ENCODE measurements at regions not wholly inside any gene's neighbourhood (a gene's known extent, or its start where the extent isn't known, plus 50 kb on each side); places are given as distances from the start of the nearest gene placed in this dataset.

- DNase-seq (ENCODE audit: low read depth in 1 of 2, low spot score in 1 of 2), result no peak
These were observed 342.0 kb downstream of the USP25 start for GRCh38 chr21:16071761-16072160.

DNA sequence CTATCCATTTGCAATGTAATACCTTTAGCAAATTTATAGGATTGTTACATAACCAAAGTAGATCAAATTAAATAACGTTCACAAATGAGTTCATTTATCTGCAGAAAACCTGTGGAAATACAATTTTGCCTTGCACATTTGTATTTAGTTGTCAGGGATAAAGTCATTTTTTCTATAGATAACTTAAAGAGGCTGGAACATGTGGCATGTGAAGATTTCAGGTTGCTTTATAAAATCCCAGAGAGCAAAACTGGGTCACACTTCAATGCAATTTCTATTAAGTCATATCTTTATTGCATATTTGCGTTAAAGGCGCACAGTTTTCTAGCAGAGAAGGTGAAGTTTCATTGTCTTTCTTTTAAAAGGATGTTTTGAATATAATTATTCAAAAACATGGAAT, 342.4 kb downstream of the USP25 start:
- no peak for DNase-seq (ENCODE audit: low read depth in 1 of 2, low spot score in 1 of 2)

- DNase-seq (ENCODE audit: low read depth in 1 of 2, low spot score in 1 of 2), result no peak
These were observed 343.0 kb downstream of the USP25 start for GRCh38 chr21:16072737-16073136.

DNA sequence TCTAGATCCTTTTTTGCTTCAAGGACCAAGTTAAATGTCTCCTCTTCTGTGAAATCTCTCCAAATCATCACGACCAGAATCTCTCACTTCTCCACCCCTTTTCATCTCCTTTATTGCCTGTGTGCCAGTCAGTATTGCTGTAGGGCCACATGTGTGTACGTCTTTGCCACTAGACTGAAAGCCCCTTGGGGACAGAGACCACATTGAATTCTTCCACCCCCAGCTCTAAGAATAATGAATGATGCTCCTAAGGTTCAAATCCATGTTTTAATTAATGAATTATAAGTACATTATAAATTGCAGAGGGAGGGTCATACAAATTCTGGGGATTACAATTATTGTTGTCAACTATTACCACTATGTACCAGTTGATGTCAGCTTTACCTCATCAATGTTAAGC, 343.8 kb downstream of the USP25 start:
- no peak for DNase-seq (ENCODE audit: low read depth in 1 of 2, low spot score in 1 of 2)

GRCh38 chr21:16074950-16075489, 345.2 kb downstream of the USP25 start:
- DNase-seq (ENCODE audit: low read depth in 1 of 2, low spot score in 1 of 2), result no peak

DNA sequence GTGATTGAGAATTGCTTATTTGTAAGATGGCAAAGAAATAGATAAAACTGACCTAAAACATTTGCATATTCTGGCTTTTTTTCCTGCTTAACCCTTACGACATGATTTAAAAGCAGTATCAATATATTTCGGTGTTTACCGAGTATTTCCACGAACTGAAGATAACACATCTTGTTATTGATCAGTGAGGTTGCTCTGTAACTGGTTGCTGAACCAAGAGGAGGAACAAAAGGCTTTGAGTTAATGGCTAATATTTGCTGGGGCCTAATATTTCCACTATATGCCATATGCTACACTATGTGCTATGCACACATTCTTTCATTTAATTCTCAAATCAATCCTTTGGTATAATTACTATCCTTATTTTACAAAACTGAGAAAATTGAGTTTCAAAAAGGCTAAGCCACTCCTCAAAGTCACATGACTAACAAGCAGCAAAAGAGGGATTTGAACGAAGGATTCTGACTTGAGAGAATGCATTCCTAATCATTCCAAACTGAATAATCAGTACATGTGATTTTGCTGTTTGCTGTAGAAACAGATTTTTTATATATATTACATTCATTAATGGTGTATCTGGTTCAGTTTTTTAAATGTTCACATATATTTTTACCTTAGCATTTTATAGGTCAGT, 346.0 kb downstream of the USP25 start:
- no peak for DNase-seq (ENCODE audit: low read depth in 1 of 2, low spot score in 1 of 2)

DNA sequence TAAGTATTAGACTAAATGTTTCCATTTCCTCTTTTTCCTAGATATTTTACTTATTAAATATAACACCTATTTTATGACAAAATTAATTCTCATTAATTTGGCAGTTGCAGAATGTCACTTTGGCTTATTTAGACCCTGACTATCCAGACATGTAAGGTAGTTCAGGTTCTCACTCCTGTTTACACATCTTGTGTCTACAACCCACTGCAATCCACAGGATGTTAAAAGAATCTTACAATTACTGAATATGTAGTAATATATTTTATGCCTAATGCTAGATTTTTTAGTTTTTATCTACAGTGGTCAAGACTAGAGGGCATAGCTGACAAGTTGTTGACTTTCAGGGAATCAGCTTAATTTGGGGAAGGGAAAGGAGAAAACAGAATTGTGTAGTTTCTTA, 346.7 kb downstream of the USP25 start:
- no peak for DNase-seq (ENCODE audit: low read depth in 1 of 2, low spot score in 1 of 2)

- no peak for DNase-seq (ENCODE audit: low read depth in 1 of 2, low spot score in 1 of 2)
These were observed 348.6 kb downstream of the USP25 start for GRCh38 chr21:16078382-16078781.

GRCh38 chr21:16079830-16080229, 350.0 kb downstream of the USP25 start:
- no peak for DNase-seq (ENCODE audit: low read depth in 1 of 2, low spot score in 1 of 2)

GRCh38 chr21:16081304-16081703, 351.5 kb downstream of the USP25 start:
- DNase-seq (ENCODE audit: low read depth in 1 of 2, low spot score in 1 of 2), result no peak

GRCh38 chr21:16082038-16082816, 352.4 kb downstream of the USP25 start:
- DNase-seq (ENCODE audit: low read depth in 1 of 2, low spot score in 1 of 2), result no peak

GRCh38 chr21:16084776-16085364, 355.1 kb downstream of the USP25 start:
- no peak for DNase-seq (ENCODE audit: low read depth in 1 of 2, low spot score in 1 of 2)

- no peak for DNase-seq (ENCODE audit: low read depth in 1 of 2, low spot score in 1 of 2)
These were observed 355.6 kb downstream of the USP25 start for GRCh38 chr21:16085421-16085820.

GRCh38 chr21:16086121-16086520, 356.3 kb downstream of the USP25 start:
- no peak for DNase-seq (ENCODE audit: low read depth in 1 of 2, low spot score in 1 of 2)

- DNase-seq (ENCODE audit: low read depth in 1 of 2, low spot score in 1 of 2), result no peak
These were observed 357.2 kb downstream of the USP25 start for GRCh38 chr21:16086936-16087335.

- DNase-seq (ENCODE audit: low read depth in 1 of 2, low spot score in 1 of 2), result no peak
These were observed 357.7 kb downstream of the USP25 start for GRCh38 chr21:16087523-16087922.

GRCh38 chr21:16088056-16088455, 358.3 kb downstream of the USP25 start:
- DNase-seq (ENCODE audit: low read depth in 1 of 2, low spot score in 1 of 2), result no peak

DNA sequence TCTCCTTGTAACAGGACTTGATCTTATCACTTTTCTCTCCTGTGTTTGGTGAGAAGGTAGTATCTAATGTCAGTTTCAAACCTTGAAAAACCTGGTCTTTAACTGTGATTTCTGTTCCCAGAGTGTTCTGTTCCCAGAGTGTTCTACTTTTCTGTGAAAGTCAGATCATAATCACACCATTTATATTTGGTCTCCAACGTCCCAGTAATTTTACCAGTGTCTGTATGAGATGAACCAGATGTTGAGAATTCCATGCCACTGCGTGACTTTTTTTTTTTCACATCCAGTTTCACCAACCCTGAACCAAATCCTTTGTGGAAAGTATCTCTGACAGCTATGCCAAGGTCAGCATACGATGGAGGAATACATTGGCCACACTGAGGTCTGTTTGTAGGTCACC, 365.2 kb downstream of the USP25 start:
- no peak for DNase-seq (ENCODE audit: low read depth in 1 of 2, low spot score in 1 of 2)

DNA sequence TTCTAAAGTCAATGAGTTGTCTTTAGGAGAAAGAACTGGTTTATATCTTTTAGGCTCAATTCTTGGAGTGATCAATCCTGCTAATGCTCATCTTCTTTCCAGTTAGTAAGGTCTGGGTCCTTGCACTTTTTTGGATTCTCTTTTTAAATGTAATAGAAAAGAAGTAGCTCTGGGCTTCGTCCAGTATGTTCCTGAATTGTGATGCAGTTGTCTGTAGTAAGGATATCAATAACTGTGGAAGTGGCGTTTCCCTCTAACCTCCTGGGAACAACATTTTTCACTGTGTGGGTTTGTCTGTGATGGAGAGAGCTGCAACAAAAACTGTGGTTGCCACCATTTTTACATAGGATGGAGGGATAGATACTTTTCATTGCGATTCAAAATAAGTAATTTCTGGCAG, 367.2 kb downstream of the USP25 start:
- no peak for DNase-seq (ENCODE audit: low read depth in 1 of 2, low spot score in 1 of 2)

DNA sequence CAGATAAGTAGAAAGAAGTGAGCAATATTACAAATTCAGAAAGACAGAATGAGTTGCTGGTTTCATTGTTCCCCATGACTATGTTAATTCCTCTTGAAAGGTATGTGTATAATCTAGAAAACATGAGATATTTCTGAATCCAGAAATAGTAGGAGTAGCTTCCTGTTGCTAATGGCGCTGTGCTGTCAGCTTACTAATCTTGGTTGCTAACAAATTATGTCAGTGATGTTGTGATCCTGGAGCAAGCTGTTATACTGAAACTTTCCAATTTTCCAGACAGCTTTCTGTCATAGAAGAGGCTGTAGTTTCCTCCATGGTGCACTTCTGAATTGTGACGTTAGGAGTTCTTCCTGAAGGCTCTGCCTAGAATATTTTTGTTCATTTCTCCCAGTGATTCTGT, 372.3 kb downstream of the USP25 start:
- DNase-seq (ENCODE audit: low read depth in 1 of 2, low spot score in 1 of 2), result no peak

DNA sequence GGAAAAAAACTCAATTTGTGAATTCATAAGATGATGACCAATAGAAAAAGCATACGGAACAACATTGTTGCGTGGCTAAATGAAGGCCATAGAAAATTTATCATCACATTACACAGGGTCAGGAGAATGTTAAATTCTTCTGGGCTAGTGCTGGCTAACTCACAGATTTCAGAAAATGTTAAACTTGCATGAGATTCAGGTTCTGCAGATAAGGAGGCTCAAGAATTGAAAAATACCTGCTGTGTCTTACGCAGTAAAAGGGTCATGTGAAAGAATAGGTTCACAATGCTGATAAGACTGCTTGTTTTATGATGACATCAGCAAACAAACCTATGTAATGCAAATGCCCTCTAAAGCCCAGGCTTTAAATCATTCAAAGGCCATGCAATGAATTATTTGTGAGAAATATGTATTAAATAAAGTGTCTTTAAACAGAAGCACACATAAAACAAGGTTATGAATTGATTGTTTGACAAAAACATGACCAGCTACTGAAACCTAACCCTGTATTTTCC, 378.8 kb downstream of the USP25 start:
- DNase-seq (ENCODE audit: low read depth in 1 of 2, low spot score in 1 of 2), result no peak
